ENCODE measurements at regions not wholly inside any gene's neighbourhood (a gene's known extent, or its start where the extent isn't known, plus 50 kb on each side); places are given as distances from the start of the nearest gene placed in this dataset.

- Histone ChIP-seq H3K4me1 (ENCODE audit: low read depth) (peaks cover 58% of the 10 kb centered on the region), H3K9me3 (ENCODE audit: low read depth) (no peaks in the 10 kb centered on the region), H3K27ac (peak overlapping the region; percentile 59), H3K27me3 (no peaks in the 10 kb centered on the region), H3K4me3 (no peak overlapping the region), H3K36me3 (no peaks in the 10 kb centered on the region)
- TF ChIP-seq CTCF (IDR thresholded peaks at IDR 0.05; ENCODE audit: low read depth, low read length), result no peak
- peak; percentile 69 to 92 for DNase-seq (ENCODE audit: low read depth in 1 of 2, low spot score in 1 of 2)
Observed at GRCh38 chr1:39154553-39155421, 49.7 kb upstream of the MACF1 start.
